LNCaP clone FGC (cell line): ENCODE measurements at regions not wholly inside any gene's neighbourhood (a gene's known extent, or its start where the extent isn't known, plus 50 kb on each side); places are given as distances from the start of the nearest gene placed in this dataset.

Experiments
- DNase-seq: peaks from one replicate; pipeline ENCODE4 v3.0.0-alpha.2; 2011; ENCODE audit warnings: low read depth
- H3K4me3 ChIP-seq: 2 replicates; pipeline ENCODE4 v1.5.1; 2011; ENCODE audit warnings: mild to moderate bottlenecking, low read depth, low read length, control low read depth
- TF ChIP-seq, protein P1 (sequence below): IDR thresholded peaks from 2 replicates; pipeline ENCODE4 v1.5.1; 2012; ENCODE audit warnings: mild to moderate bottlenecking; ENCODE audit not compliant: control insufficient read depth, insufficient read depth; ENCODE audit errors: extremely low read depth

- TF ChIP-seq, protein P1, sequence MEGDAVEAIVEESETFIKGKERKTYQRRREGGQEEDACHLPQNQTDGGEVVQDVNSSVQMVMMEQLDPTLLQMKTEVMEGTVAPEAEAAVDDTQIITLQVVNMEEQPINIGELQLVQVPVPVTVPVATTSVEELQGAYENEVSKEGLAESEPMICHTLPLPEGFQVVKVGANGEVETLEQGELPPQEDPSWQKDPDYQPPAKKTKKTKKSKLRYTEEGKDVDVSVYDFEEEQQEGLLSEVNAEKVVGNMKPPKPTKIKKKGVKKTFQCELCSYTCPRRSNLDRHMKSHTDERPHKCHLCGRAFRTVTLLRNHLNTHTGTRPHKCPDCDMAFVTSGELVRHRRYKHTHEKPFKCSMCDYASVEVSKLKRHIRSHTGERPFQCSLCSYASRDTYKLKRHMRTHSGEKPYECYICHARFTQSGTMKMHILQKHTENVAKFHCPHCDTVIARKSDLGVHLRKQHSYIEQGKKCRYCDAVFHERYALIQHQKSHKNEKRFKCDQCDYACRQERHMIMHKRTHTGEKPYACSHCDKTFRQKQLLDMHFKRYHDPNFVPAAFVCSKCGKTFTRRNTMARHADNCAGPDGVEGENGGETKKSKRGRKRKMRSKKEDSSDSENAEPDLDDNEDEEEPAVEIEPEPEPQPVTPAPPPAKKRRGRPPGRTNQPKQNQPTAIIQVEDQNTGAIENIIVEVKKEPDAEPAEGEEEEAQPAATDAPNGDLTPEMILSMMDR: no peak
- H3K4me3 ChIP-seq: no peak overlapping the region
- no peak for DNase-seq
Observed at GRCh38 chr2:241931084-241931975, 61.8 kb downstream of the RTP5 start.

GRCh38 chr2:241931976-241932898 lies 62.7 kb downstream of the RTP5 start:
- DNase-seq: no peak
- H3K4me3 ChIP-seq: no peak overlapping the region
- TF ChIP-seq, protein P1: no peak

DNA sequence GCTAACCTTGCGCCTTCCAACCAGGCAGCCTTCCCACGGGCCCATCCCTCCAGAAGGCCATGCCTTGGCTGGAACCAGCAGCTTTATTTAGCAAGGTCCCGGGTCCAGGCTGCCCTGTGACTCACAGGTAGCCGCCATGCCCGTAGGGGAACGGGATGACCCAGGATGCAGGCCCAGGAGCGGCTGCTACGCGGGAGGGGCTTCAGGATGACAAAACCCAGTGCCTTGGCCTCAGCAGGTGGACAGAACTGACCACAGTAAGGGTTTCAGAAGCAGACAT lies 63.3 kb downstream of the RTP5 start:
- no peak for DNase-seq
- no peak overlapping the region for H3K4me3 ChIP-seq
- TF ChIP-seq, protein P1: no peak

- no peak overlapping the region for H3K4me3 ChIP-seq
- DNase-seq: no peak
- TF ChIP-seq, protein P1: no peak
Observed at GRCh38 chr2:241933179-241933911, 63.8 kb downstream of the RTP5 start.

DNA sequence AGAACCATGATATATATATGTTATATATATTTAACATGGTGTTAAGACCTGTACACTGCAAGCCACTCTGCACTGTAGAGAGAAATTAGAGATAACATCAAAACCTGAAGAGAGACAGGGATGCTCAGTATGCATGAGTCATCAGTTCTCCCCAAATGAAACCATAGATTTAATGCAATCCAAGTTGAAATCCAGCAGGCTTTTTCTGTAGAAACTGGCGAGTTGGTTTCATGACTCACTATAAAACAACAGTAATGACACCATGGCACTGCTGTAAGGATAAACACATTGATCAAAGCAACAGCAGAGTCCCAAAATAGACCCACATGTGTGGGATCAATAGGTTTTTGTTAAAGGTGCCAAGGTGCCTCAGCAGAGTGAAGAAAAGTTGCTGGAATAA lies 65.8 kb downstream of the RTP5 start:
- DNase-seq: no peak
- no peak overlapping the region for H3K4me3 ChIP-seq
- TF ChIP-seq, protein P1: no peak

DNA sequence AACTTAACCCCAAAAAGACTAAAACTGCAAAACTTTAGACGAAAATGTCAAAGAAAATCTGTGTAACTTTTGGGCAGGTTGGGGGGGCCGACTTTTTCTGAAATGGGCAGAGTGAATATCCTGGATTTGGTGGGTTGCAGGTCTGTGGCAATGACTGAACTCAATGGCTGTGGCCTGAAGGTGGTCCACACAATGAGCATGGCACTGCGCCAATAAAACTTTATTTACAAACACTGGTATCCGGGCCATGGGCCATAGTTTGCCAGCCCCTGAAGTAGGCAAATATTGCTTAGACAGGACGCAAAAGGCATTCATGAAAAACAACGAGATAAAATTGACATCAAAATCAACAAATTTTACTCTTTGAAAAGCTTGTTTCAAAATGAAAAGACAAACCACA lies 66.2 kb downstream of the RTP5 start:
- TF ChIP-seq, protein P1: no peak
- no peak overlapping the region for H3K4me3 ChIP-seq
- no peak for DNase-seq
